ENCODE measurements at regions not wholly inside any gene's neighbourhood (a gene's known extent, or its start where the extent isn't known, plus 50 kb on each side); places are given as distances from the start of the nearest gene placed in this dataset.
"Not testable (repeated sequence)": the region's sequence is repeated elsewhere in the genome, so short reads cannot be mapped to it uniquely, and the experiment has no call there.

GRCh38 chr2:131645177-131645765 lies 117.6 kb downstream of the CCDC74A start:
- intact Hi-C loops (cut with micrococcal nuclease): no loop called here
- no peak overlapping the region for H3K27ac Mint-ChIP-seq
- no peaks in the 10 kb centered on the region for H3K4me1 Mint-ChIP-seq (ENCODE audit: low read depth)
- H3K36me3 Mint-ChIP-seq (ENCODE audit: low read depth): no peaks in the 10 kb centered on the region
- peaks cover 28% of the 10 kb centered on the region for H3K27me3 Mint-ChIP-seq (ENCODE audit: low read depth)
- CTCF ChIA-PET: no interaction called here
- H3K9me3 Mint-ChIP-seq: no peaks in the 10 kb centered on the region
- H3K4me3 Mint-ChIP-seq: no peak overlapping the region
- DNase-seq: no peak

- CTCF ChIA-PET: interaction anchor here (0.6 kb wide), 1 partner anchor 699 kb away, joined by 3 read pairs; no protein-coding TSS in a partner anchor
- H3K9me3 Mint-ChIP-seq; H3K4me1 Mint-ChIP-seq (ENCODE audit: low read depth); H3K27ac Mint-ChIP-seq; intact Hi-C loops (cut with micrococcal nuclease); H3K36me3 Mint-ChIP-seq (ENCODE audit: low read depth); H3K4me3 Mint-ChIP-seq; DNase-seq: not testable (repeated sequence)
- H3K27me3 Mint-ChIP-seq (ENCODE audit: low read depth): peaks cover 30% of the 10 kb centered on the region
These were observed 118.5 kb downstream of the CCDC74A start for GRCh38 chr2:131646220-131646619.

- H3K27me3 Mint-ChIP-seq (ENCODE audit: low read depth): peaks cover 31% of the 10 kb centered on the region
- intact Hi-C loops (cut with micrococcal nuclease): no loop called here
- H3K9me3 Mint-ChIP-seq: no peaks in the 10 kb centered on the region
- no peak overlapping the region for H3K4me3 Mint-ChIP-seq
- no peak for DNase-seq
- no peaks in the 10 kb centered on the region for H3K36me3 Mint-ChIP-seq (ENCODE audit: low read depth)
- H3K4me1 Mint-ChIP-seq (ENCODE audit: low read depth): no peaks in the 10 kb centered on the region
- H3K27ac Mint-ChIP-seq: no peak overlapping the region
- CTCF ChIA-PET: interaction anchor here (0.6 kb wide), 1 partner anchor 700 kb away, joined by 3 read pairs; no protein-coding TSS in a partner anchor
These were observed 119.1 kb downstream of the CCDC74A start for GRCh38 chr2:131646669-131647297.

GRCh38 chr2:131648565-131648964 lies 120.9 kb downstream of the CCDC74A start:
- H3K27ac Mint-ChIP-seq; intact Hi-C loops (cut with micrococcal nuclease); CTCF ChIA-PET; H3K4me1 Mint-ChIP-seq (ENCODE audit: low read depth); H3K36me3 Mint-ChIP-seq (ENCODE audit: low read depth); DNase-seq; H3K9me3 Mint-ChIP-seq; H3K4me3 Mint-ChIP-seq: not testable (repeated sequence)
- peaks cover 35% of the 10 kb centered on the region for H3K27me3 Mint-ChIP-seq (ENCODE audit: low read depth)

- H3K4me1 Mint-ChIP-seq (ENCODE audit: low read depth); H3K36me3 Mint-ChIP-seq (ENCODE audit: low read depth); H3K9me3 Mint-ChIP-seq; H3K27ac Mint-ChIP-seq; intact Hi-C loops (cut with micrococcal nuclease); DNase-seq; H3K4me3 Mint-ChIP-seq; CTCF ChIA-PET: not testable (repeated sequence)
- peaks cover 28% of the 10 kb centered on the region for H3K27me3 Mint-ChIP-seq (ENCODE audit: low read depth)
These were observed 124.6 kb downstream of the CCDC74A start for GRCh38 chr2:131652246-131652645.

GRCh38 chr2:131654107-131654506 lies 126.4 kb downstream of the CCDC74A start:
- DNase-seq; H3K36me3 Mint-ChIP-seq (ENCODE audit: low read depth); CTCF ChIA-PET; H3K27ac Mint-ChIP-seq; intact Hi-C loops (cut with micrococcal nuclease); H3K4me3 Mint-ChIP-seq; H3K4me1 Mint-ChIP-seq (ENCODE audit: low read depth); H3K9me3 Mint-ChIP-seq: not testable (repeated sequence)
- H3K27me3 Mint-ChIP-seq (ENCODE audit: low read depth): peaks cover 25% of the 10 kb centered on the region

GRCh38 chr2:131656816-131657633 lies 129.3 kb downstream of the CCDC74A start:
- Mint-ChIP-seq H3K4me3 (no peak overlapping the region), H3K27me3 (ENCODE audit: low read depth) (peaks cover 27% of the 10 kb centered on the region), H3K27ac (no peak overlapping the region), H3K36me3 (ENCODE audit: low read depth) (no peaks in the 10 kb centered on the region), H3K9me3 (no peaks in the 10 kb centered on the region), H3K4me1 (ENCODE audit: low read depth) (no peaks in the 10 kb centered on the region)
- intact Hi-C loops (cut with micrococcal nuclease): no loop called here
- DNase-seq: no peak
- CTCF ChIA-PET: interaction anchor here (0.8 kb wide), 1 partner anchor 10 kb away, joined by 3 read pairs; no protein-coding TSS in a partner anchor

GRCh38 chr2:131657895-131658768 lies 130.4 kb downstream of the CCDC74A start:
- Mint-ChIP-seq H3K27me3 (ENCODE audit: low read depth) (peaks cover 28% of the 10 kb centered on the region), H3K36me3 (ENCODE audit: low read depth) (no peaks in the 10 kb centered on the region), H3K27ac (no peak overlapping the region), H3K4me3 (no peak overlapping the region), H3K4me1 (ENCODE audit: low read depth) (no peaks in the 10 kb centered on the region), H3K9me3 (no peaks in the 10 kb centered on the region)
- intact Hi-C loops (cut with micrococcal nuclease): no loop called here
- DNase-seq: no peak
- CTCF ChIA-PET: no interaction called here

GRCh38 chr2:131658769-131659131 lies 131.1 kb downstream of the CCDC74A start:
- H3K4me1 Mint-ChIP-seq (ENCODE audit: low read depth): no peaks in the 10 kb centered on the region
- peaks cover 28% of the 10 kb centered on the region for H3K27me3 Mint-ChIP-seq (ENCODE audit: low read depth)
- intact Hi-C loops (cut with micrococcal nuclease): no loop called here
- H3K4me3 Mint-ChIP-seq: no peak overlapping the region
- CTCF ChIA-PET: interaction anchor here (1.3 to 1.6 kb wide), 2 partner anchors 14 to 15 kb away, joined by 3 to 4 read pairs; no protein-coding TSS in a partner anchor
- H3K36me3 Mint-ChIP-seq (ENCODE audit: low read depth): no peaks in the 10 kb centered on the region
- H3K27ac Mint-ChIP-seq: no peak overlapping the region
- H3K9me3 Mint-ChIP-seq: no peaks in the 10 kb centered on the region
- no peak for DNase-seq

GRCh38 chr2:131659168-131659572 lies 131.5 kb downstream of the CCDC74A start:
- H3K27me3 Mint-ChIP-seq (ENCODE audit: low read depth): peaks cover 26% of the 10 kb centered on the region
- no peaks in the 10 kb centered on the region for H3K36me3 Mint-ChIP-seq (ENCODE audit: low read depth)
- CTCF ChIA-PET: interaction anchor here (1.3 to 1.6 kb wide), 2 partner anchors 13 to 14 kb away, joined by 3 to 4 read pairs; no protein-coding TSS in a partner anchor
- intact Hi-C loops (cut with micrococcal nuclease): no loop called here
- no peaks in the 10 kb centered on the region for H3K4me1 Mint-ChIP-seq (ENCODE audit: low read depth)
- no peak overlapping the region for H3K27ac Mint-ChIP-seq
- H3K9me3 Mint-ChIP-seq: no peaks in the 10 kb centered on the region
- no peak for DNase-seq
- no peak overlapping the region for H3K4me3 Mint-ChIP-seq

- H3K36me3 Mint-ChIP-seq (ENCODE audit: low read depth); intact Hi-C loops (cut with micrococcal nuclease); H3K4me1 Mint-ChIP-seq (ENCODE audit: low read depth); H3K9me3 Mint-ChIP-seq; H3K27ac Mint-ChIP-seq; DNase-seq; H3K4me3 Mint-ChIP-seq: not testable (repeated sequence)
- CTCF ChIA-PET: interaction anchor here (1.0 kb wide), 1 partner anchor 11 kb away, joined by 4 read pairs; no protein-coding TSS in a partner anchor
- peaks cover 23% of the 10 kb centered on the region for H3K27me3 Mint-ChIP-seq (ENCODE audit: low read depth)
These were observed 133.6 kb downstream of the CCDC74A start for GRCh38 chr2:131661101-131661782.
